ENCODE measurements at regions not wholly inside any gene's neighbourhood (a gene's known extent, or its start where the extent isn't known, plus 50 kb on each side); places are given as distances from the start of the nearest gene placed in this dataset.
"Not testable (repeated sequence)": the region's sequence is repeated elsewhere in the genome, so short reads cannot be mapped to it uniquely, and the experiment has no call there.

GRCh38 chr1:204793259-204793914 lies 77.3 kb upstream of the NFASC start:
- no peaks in the 10 kb centered on the region for H3K27me3 ChIP-seq
- no peak overlapping the region for H3K4me3 ChIP-seq
- intact Hi-C loops (cut with DNase I) = no loop called here
- no peak overlapping the region for H3K27ac ChIP-seq
- DNase-seq = no peak
- no peaks in the 10 kb centered on the region for H3K36me3 ChIP-seq
- H3K9me3 ChIP-seq = no peaks in the 10 kb centered on the region
- ATAC-seq = no peak
- WGBS (ENCODE audit: insufficient coverage, low coverage, low lambda C conversion rate, missing lambda C conversion rate) = 75% methylated on average over 7 of the region's 7 CpGs
- no peak for TF ChIP-seq CTCF (IDR thresholded peaks at IDR 0.05)
- no peak for TF ChIP-seq POLR2A (IDR thresholded peaks at IDR 0.05)
- H3K4me1 ChIP-seq = no peaks in the 10 kb centered on the region

- H3K27me3 ChIP-seq; H3K27ac ChIP-seq; H3K36me3 ChIP-seq; ATAC-seq; DNase-seq; H3K4me3 ChIP-seq; intact Hi-C loops (cut with DNase I); H3K4me1 ChIP-seq; H3K9me3 ChIP-seq: not testable (repeated sequence)
- WGBS (ENCODE audit: insufficient coverage, low coverage, low lambda C conversion rate, missing lambda C conversion rate) = 76% methylated on average over 2 of the region's 2 CpGs
Observed at GRCh38 chr1:204796886-204797285, 73.8 kb upstream of the NFASC start.

GRCh38 chr1:204797401-204797800 lies 73.3 kb upstream of the NFASC start:
- ATAC-seq (no peak), DNase-seq (no peak)
- WGBS (ENCODE audit: insufficient coverage, low coverage, low lambda C conversion rate, missing lambda C conversion rate) = no CpG with 5 or more reads among the region's 2 CpGs
- no peak overlapping the region for H3K27ac ChIP-seq
- H3K9me3 ChIP-seq = no peaks in the 10 kb centered on the region
- TF ChIP-seq POLR2A (IDR thresholded peaks at IDR 0.05) = no peak
- TF ChIP-seq CTCF (IDR thresholded peaks at IDR 0.05) = no peak
- no peaks in the 10 kb centered on the region for H3K4me1 ChIP-seq
- intact Hi-C loops (cut with DNase I) = no loop called here
- H3K27me3 ChIP-seq = no peaks in the 10 kb centered on the region
- H3K4me3 ChIP-seq = no peak overlapping the region
- H3K36me3 ChIP-seq = no peaks in the 10 kb centered on the region

GRCh38 chr1:204799630-204800029 lies 71.0 kb upstream of the NFASC start:
- no peak for TF ChIP-seq POLR2A (IDR thresholded peaks at IDR 0.05)
- no peak for TF ChIP-seq CTCF (IDR thresholded peaks at IDR 0.05)
- no peak overlapping the region for H3K27ac ChIP-seq
- H3K4me1 ChIP-seq = no peaks in the 10 kb centered on the region
- ATAC-seq (no peak), DNase-seq (no peak)
- no peaks in the 10 kb centered on the region for H3K9me3 ChIP-seq
- H3K36me3 ChIP-seq = no peaks in the 10 kb centered on the region
- WGBS (ENCODE audit: insufficient coverage, low coverage, low lambda C conversion rate, missing lambda C conversion rate) = 64% methylated on average over 2 of the region's 2 CpGs
- H3K27me3 ChIP-seq = no peaks in the 10 kb centered on the region
- no peak overlapping the region for H3K4me3 ChIP-seq
- intact Hi-C loops (cut with DNase I) = loop anchor here in 1 of 2 donors (10.0 kb wide), 2 partner anchors 145 to 235 kb away; no protein-coding TSS in a partner anchor

GRCh38 chr1:204801211-204801610 lies 69.5 kb upstream of the NFASC start:
- WGBS (ENCODE audit: insufficient coverage, low coverage, low lambda C conversion rate, missing lambda C conversion rate) = 21% methylated on average over 1 of the region's 1 CpG
- ATAC-seq = no peak
- no peak overlapping the region for H3K27ac ChIP-seq

More at GRCh38 chr1:204801211-204801610, 69.5 kb upstream of the NFASC start:
- Histone ChIP-seq H3K4me1 (no peaks in the 10 kb centered on the region), H3K9me3 (no peaks in the 10 kb centered on the region), H3K27me3 (no peaks in the 10 kb centered on the region), H3K4me3 (no peak overlapping the region), H3K36me3 (no peaks in the 10 kb centered on the region)
- intact Hi-C loops (cut with DNase I) = loop anchor here in 1 of 2 donors (10.0 kb wide), 2 partner anchors 144 to 236 kb away; no protein-coding TSS in a partner anchor
- TF ChIP-seq CTCF (IDR thresholded peaks at IDR 0.05) (no peak), POLR2A (IDR thresholded peaks at IDR 0.05) (no peak)
- DNase-seq = no peak
